ENCODE measurements at regions not wholly inside any gene's neighbourhood (a gene's known extent, or its start where the extent isn't known, plus 50 kb on each side); places are given as distances from the start of the nearest gene placed in this dataset.
"Not testable (repeated sequence)": the region's sequence is repeated elsewhere in the genome, so short reads cannot be mapped to it uniquely, and the experiment has no call there.

- no peak for DNase-seq
These were observed 258.1 kb upstream of the AGTR2 start for GRCh38 chrX:115912372-115912897.

- no peak for DNase-seq
These were observed 257.0 kb upstream of the AGTR2 start for GRCh38 chrX:115913575-115913974.

GRCh38 chrX:115915625-115916024 lies 254.9 kb upstream of the AGTR2 start:
- not testable (repeated sequence) for DNase-seq

- DNase-seq: no peak
These were observed 241.1 kb upstream of the AGTR2 start for GRCh38 chrX:115929480-115929879.

GRCh38 chrX:115936008-115936407 lies 234.5 kb upstream of the AGTR2 start:
- no peak for DNase-seq

GRCh38 chrX:115939070-115939469 lies 231.5 kb upstream of the AGTR2 start:
- DNase-seq: no peak

- DNase-seq: no peak
These were observed 230.8 kb upstream of the AGTR2 start for GRCh38 chrX:115939636-115940160.

- DNase-seq: no peak
These were observed 230.2 kb upstream of the AGTR2 start for GRCh38 chrX:115940348-115940747.

GRCh38 chrX:115940888-115941332 lies 229.6 kb upstream of the AGTR2 start:
- DNase-seq: no peak

- no peak for DNase-seq
These were observed 229.2 kb upstream of the AGTR2 start for GRCh38 chrX:115941388-115941787.

GRCh38 chrX:115946059-115946458 lies 224.5 kb upstream of the AGTR2 start:
- DNase-seq: no peak

- DNase-seq: no peak
These were observed 222.3 kb upstream of the AGTR2 start for GRCh38 chrX:115948018-115948923.

- no peak for DNase-seq
These were observed 220.4 kb upstream of the AGTR2 start for GRCh38 chrX:115949900-115950822.

- DNase-seq: no peak
These were observed 218.0 kb upstream of the AGTR2 start for GRCh38 chrX:115952417-115953092.

- DNase-seq: no peak
These were observed 212.6 kb upstream of the AGTR2 start for GRCh38 chrX:115957862-115958490.

GRCh38 chrX:115958687-115959359 lies 211.7 kb upstream of the AGTR2 start:
- no peak for DNase-seq

- DNase-seq: no peak
These were observed 210.0 kb upstream of the AGTR2 start for GRCh38 chrX:115960440-115961084.

GRCh38 chrX:115966920-115967319 lies 203.6 kb upstream of the AGTR2 start:
- no peak for DNase-seq

- DNase-seq: peak; percentile 63
These were observed 201.9 kb upstream of the AGTR2 start for GRCh38 chrX:115968436-115969252.

- no peak for DNase-seq
These were observed 199.8 kb upstream of the AGTR2 start for GRCh38 chrX:115970718-115971117.
